CD4-positive, alpha-beta T cell treated with Interleukin-15 for 1 hour (primary cell): ENCODE measurements at regions not wholly inside any gene's neighbourhood (a gene's known extent, or its start where the extent isn't known, plus 50 kb on each side); places are given as distances from the start of the nearest gene placed in this dataset.

ENCODE experiments used
- DNase-seq: peaks from one replicate; pipeline ENCODE4 v3.0.0-alpha.2; 2020

DNA sequence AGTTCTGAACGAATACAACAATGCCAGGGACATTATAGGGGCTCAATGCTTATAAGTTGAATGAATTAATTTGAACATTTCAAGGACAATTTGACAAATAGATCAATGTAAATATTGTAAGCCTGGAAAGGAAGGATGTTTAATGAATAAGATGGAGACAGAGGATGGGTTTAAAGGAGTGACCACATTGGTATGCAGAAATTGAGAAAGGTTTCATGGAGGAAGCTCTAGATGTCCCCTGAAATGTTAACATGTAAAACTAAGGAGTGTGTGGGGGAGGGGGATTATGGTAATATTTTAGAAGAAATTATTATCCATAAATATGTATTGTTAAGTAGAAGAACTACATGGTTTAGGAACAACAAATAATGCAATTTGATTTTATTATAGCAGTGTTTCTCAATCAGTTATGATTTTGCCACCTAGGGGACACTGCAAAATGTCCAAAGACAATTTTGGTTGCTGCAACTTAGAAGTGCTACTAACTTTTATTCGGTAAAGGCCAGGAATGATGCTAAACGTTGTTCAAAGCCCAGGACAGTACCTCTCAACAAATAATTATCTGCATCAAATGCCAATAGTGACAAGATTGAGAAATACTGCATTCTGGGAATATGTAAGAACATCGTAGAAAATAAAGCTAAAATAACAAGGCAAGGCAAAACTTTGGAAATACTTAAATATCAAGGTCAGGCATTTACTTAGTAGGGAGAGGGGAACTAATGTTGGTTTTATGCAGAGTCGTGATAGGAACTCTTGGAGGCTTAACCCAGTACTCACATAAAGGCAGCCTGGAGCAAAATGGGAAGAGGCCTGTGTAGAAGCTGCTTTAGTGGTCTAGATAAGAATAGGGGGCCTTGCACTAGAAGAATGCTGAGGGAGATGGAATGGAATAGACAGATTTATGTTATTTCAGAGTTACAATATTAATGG, 686.9 kb upstream of the CITED2 start:
- DNase-seq = no peak

DNA sequence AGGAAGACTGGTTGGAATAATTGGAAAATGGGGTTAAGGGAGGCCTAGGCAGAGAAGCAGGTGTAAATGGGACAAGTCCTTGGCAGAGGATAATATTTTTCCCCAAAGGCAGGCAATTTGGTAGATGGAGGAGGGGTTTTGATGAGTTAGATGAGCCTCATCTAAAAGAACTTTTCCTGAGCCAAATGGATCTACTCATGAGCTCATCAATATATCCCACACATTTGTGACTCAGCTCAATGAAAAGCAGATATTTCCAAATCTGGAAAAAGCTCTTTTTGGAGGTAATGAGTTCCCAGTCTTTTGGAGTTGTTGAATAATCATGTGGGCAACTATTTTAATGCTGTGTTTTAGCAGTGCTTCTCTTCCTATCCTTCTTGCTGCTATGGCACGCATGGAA, 685.5 kb upstream of the CITED2 start:
- no peak for DNase-seq

- no peak for DNase-seq
Observed at GRCh38 chr6:140058863-140059262, 684.4 kb upstream of the CITED2 start.

DNA sequence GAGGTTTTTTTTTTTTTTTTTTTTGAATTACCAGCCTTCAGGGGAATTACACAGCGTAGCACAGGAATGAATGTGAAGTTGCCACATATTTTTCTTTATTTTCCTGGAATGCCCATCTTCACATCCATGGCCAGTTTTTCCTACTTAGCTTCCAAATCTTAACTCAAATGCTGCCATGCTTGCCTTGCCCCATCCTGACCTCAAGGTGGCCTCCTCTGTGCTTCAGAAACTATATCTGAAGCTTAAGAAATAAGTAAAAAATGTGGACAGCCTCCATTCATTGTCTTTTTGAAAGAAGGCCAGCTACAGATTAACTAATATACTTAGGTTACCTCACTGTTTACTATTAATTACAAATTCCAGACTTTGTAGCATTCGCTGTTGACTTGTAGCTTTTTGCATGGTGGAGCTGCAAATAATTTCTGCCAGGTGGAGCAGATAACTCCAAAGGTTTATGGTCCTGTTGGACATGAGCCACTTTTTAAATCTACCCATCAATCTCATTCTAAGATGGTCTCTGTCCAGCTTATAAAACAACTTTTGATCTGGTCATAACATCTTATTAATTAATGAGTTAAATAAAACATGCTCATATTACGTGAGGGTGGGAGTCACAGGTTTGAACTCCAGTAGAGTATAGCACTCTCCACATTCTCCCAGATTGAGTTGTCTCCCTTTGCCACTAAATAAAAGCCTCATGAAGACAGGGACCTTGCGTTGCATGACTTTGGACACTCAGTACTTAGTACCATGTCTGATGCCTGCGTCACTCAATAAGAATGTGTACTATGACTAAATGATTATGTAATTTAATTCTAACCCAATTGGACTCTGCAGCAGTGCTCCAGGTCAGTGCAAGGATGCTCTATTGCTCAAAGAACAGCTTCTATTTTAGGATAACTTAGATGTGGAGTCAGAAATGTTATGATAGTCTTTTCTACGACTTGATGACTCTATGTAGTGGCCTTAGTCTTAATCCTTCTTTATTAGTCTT, 678.6 kb upstream of the CITED2 start:
- no peak for DNase-seq

DNA sequence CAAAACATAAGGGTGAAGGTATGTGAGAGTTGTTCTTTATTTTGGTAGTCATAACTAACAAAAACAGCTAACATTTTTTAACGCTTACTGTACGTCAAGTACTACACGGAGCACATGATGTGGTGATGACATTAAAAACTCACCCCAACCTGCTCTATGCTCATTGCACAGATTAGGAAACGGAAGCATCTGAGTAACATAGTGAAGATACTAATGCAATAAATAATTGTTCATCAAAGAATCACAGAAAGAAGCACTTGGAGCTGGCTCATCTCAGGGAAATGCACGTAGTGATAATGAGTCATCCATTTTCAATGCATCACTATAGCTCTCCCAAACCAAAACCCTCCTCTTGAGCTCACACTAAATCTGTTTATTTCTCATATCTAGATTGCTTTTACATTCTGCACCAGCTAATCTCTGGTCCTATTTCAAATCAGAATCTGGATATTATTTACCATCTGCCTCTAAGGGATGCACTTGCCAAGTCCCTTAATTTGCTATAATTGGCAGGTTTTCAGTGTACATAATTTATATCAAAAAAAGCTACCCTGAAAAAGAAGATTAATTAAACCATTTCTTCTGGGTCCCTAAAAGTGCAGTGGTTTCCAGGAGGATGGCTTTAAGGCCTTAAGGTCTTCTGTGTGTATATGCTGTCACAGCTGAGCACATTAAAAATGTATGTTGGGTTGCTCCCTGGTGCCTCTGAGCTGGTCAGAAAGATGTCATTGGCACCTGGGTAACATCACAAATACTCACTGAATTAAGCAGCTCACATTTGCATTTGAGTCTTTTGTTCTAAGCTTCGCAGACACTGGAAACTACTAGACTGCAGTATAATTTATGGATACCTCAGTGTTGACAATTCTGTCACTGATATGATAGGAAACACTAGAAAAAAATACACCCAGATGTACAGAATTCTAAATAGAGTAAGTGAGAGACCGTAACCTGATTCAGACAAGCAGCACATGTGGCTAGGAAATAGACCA, 677.4 kb upstream of the CITED2 start:
- DNase-seq = no peak

- DNase-seq = no peak
Observed at GRCh38 chr6:140050101-140050995, 675.9 kb upstream of the CITED2 start.

GRCh38 chr6:140049251-140049650, 674.8 kb upstream of the CITED2 start:
- DNase-seq = no peak

DNA sequence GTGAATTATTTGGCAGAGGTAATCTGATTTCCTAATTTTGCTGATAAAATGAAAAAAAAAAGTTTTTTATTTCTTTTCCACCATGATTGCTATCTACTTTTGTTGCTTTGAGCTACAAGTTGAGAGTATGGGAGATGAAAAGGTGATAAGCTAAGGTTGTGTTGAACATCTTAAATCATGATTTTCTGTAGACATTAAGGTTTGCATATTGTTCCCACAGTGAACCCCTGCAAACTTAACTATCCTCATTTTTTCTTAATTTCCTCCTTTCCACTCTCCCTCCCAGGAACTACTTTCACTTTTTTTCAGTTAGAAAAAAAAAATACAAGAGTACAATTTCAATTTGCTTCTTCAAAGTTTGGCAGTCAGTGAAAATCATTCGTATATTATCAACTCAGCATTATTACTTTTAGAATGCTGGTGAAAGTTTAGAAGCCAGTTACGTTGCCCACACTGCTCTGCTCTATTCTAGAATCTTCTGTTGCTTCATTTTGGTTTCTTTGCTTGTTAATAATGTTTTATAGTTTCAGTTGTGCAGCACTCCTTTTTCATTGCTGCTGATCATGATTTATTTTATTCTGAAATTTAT, 673.8 kb upstream of the CITED2 start:
- DNase-seq = no peak

GRCh38 chr6:140047321-140047720, 672.9 kb upstream of the CITED2 start:
- no peak for DNase-seq

- DNase-seq = no peak
Observed at GRCh38 chr6:140046016-140046632, 671.7 kb upstream of the CITED2 start.

- no peak for DNase-seq
Observed at GRCh38 chr6:140045116-140045515, 670.7 kb upstream of the CITED2 start.

DNA sequence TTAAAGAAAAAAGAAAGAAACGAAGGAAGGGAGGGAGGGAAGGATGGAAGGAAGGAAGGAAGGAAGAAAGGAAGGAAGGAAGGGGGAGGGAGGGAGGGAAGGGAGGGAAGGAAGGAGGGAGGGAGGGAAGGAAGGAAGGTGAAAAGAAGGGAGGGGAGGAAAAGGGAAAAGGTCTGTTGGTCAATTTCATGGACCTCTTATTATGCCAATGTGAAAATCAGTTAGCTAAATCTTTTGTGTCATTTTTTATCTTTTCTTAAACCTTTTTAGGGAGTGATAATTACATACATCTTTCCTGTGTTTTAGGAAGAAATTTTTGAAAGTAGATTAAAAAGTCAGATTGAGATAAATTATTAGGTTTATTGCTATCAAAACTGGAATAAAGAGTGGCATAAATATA, 670.2 kb upstream of the CITED2 start:
- DNase-seq = no peak

DNA sequence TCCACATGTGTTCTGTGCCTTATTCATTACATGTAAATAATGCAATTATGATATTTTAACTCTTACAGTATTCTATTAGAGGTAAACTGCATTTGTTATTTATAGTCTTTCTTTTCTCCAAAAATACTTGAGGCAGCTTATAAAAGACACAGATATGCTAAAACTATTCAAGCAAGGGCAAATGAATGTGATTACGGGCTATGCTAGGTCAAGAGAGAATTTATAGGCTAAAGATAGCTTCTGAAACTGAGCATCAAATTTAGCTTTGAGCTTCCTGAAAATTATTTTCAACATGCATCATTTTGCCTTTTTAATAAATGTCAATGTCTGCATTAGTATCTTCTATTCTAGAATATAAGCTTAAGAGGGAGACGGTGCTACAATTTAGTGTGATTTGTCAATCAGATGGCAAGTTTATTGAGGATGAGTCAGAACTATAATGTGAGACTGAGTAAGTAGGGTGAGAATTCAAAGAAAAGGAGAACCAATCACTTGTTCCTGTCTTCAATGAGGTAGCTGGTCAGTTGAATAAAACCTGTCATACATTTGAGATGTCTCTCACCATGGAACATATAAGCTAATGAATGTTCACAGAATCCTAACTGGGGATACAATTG, 669.4 kb upstream of the CITED2 start:
- no peak for DNase-seq

DNA sequence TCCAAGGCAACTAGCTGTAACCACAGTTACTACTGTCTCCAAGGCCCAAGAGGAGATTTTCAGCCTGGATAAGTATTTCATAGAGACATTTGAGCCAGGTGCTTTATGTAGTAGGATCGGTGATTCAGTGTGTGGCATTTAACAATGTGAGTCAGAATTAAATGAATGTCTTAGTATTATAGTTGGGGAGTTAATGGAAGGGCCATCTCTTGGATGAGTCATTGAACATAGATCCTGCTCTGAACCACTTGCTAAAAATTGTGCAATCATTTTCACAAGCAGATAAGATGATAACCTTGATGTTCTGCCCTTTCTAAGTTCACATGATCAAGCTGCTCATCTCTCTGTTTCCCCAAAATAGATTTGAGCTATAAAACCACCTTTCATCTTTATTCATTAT, 668.9 kb upstream of the CITED2 start:
- no peak for DNase-seq

- no peak for DNase-seq
Observed at GRCh38 chr6:140041571-140042332, 667.3 kb upstream of the CITED2 start.

DNA sequence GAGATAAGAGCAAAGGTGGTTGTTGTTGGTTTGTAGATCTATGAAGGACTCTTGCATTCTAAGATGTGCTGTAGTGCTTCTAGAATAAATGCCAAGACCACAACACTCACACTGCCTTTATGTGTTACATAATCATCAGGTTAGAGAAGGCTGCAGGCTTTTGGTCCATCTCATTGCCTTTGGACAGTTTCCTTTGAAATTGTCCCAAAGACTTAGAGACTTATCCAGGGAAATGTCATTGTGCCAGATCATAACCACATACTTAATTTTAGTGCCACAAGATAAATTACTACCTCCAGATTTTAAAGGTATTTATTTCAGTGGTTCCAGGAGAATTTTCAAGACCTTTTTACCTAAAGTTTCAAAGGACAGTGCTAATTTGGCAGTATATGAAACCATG, 666.6 kb upstream of the CITED2 start:
- DNase-seq = no peak

DNA sequence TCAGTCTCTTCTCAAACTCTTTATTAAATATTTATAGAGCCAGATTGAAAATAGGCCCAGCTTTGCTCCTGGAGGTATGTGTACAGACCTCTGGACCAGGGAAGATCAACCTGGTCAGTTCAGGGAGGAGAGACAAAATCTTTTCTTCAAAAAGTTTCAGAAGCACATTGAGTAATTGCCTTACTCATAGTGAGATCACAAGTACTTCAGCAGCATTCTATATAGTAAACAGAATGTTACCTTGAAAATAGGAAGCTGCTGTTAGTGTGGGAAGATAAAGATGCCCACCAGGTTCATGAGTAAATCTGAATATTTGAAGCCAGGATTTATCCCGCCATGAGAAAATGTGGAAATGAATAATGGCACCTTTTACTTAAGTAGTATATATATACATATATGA, 665.9 kb upstream of the CITED2 start:
- no peak for DNase-seq

DNA sequence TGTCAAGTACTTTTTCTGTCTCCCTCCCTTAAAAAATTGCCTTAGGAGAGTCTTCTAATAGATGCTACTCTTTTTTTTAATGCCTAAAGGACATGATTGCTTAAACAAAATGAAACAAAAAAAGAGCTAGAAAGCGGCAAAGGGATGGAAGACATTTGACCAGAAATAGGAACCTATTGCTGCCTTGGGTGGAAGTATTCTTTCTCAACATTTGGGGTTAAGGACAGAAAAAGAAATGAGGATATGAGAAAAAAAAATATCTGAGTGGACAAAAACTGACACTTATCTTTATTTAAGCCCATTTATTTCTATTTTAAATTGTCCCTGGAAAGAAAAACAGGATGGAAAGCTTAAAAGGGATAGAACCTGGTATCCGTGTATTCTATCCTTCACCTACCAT, 664.9 kb upstream of the CITED2 start:
- no peak for DNase-seq

DNA sequence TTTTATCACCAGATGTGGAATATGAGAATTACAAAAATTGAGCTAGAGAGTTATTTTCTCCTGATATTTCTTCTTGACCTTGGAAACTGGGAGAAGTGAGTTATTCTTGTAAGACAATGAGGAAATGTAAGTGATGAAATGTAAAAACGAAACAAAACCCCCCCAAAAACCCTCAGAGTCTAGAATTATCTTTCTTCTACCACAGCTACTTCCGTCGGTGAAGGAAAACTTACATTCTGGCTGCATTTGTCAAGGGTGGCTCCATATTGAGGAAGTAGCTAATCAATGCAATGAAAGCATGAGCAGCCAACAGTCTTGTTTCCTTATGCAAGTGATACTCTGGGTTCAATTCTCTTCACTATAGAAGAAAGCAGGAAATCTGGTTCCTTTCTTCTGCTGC, 661.7 kb upstream of the CITED2 start:
- DNase-seq = no peak
